ENCODE measurements at regions not wholly inside any gene's neighbourhood (a gene's known extent, or its start where the extent isn't known, plus 50 kb on each side); places are given as distances from the start of the nearest gene placed in this dataset.
"Not testable (repeated sequence)": the region's sequence is repeated elsewhere in the genome, so short reads cannot be mapped to it uniquely, and the experiment has no call there.

GRCh38 chr3:162699291-162699690 lies 1202.7 kb downstream of the OTOL1 start:
- no peaks in the 10 kb centered on the region for H3K36me3 Mint-ChIP-seq
- H3K4me1 Mint-ChIP-seq, result no peaks in the 10 kb centered on the region
- H3K9me3 Mint-ChIP-seq, result no peaks in the 10 kb centered on the region
- no peaks in the 10 kb centered on the region for H3K27me3 Mint-ChIP-seq
- no peak overlapping the region for H3K27ac Mint-ChIP-seq
- H3K4me3 Mint-ChIP-seq, result no peak overlapping the region

GRCh38 chr3:162701211-162701610 lies 1204.6 kb downstream of the OTOL1 start:
- H3K27me3 Mint-ChIP-seq, result no peaks in the 10 kb centered on the region
- H3K4me3 Mint-ChIP-seq, result no peak overlapping the region
- no peaks in the 10 kb centered on the region for H3K9me3 Mint-ChIP-seq
- no peak overlapping the region for H3K27ac Mint-ChIP-seq
- H3K36me3 Mint-ChIP-seq, result no peaks in the 10 kb centered on the region
- no peaks in the 10 kb centered on the region for H3K4me1 Mint-ChIP-seq

GRCh38 chr3:162702768-162703385 lies 1206.3 kb downstream of the OTOL1 start:
- no peaks in the 10 kb centered on the region for H3K27me3 Mint-ChIP-seq
- H3K27ac Mint-ChIP-seq, result no peak overlapping the region
- H3K4me1 Mint-ChIP-seq, result no peaks in the 10 kb centered on the region
- no peaks in the 10 kb centered on the region for H3K9me3 Mint-ChIP-seq
- no peaks in the 10 kb centered on the region for H3K36me3 Mint-ChIP-seq
- no peak overlapping the region for H3K4me3 Mint-ChIP-seq

- H3K4me1 Mint-ChIP-seq, result no peaks in the 10 kb centered on the region
These were observed 1207.6 kb downstream of the OTOL1 start for GRCh38 chr3:162704238-162704637.

GRCh38 chr3:162704799-162705385 lies 1208.3 kb downstream of the OTOL1 start:
- Mint-ChIP-seq H3K36me3 (no peaks in the 10 kb centered on the region), H3K9me3 (peaks cover 0 to 3% (median 3%) of the 10 kb centered on the region in 3 donors), H3K27ac (peak overlapping the region in 1 of 3 donors; percentile 48), H3K4me3 (no peak overlapping the region), H3K27me3 (no peaks in the 10 kb centered on the region), H3K4me1 (no peaks in the 10 kb centered on the region)

More at GRCh38 chr3:162704238-162704637, 1207.6 kb downstream of the OTOL1 start:
- Mint-ChIP-seq H3K27ac (no peak overlapping the region), H3K4me3 (no peak overlapping the region), H3K9me3 (peaks cover 0 to 3% (median 0%) of the 10 kb centered on the region in 3 donors), H3K36me3 (no peaks in the 10 kb centered on the region), H3K27me3 (no peaks in the 10 kb centered on the region)

GRCh38 chr3:162708394-162708793 lies 1211.8 kb downstream of the OTOL1 start:
- not testable (repeated sequence) for H3K36me3 Mint-ChIP-seq, H3K4me3 Mint-ChIP-seq, H3K9me3 Mint-ChIP-seq, H3K27ac Mint-ChIP-seq, H3K4me1 Mint-ChIP-seq, H3K27me3 Mint-ChIP-seq

GRCh38 chr3:162708942-162709706 lies 1212.5 kb downstream of the OTOL1 start:
- H3K36me3 Mint-ChIP-seq, H3K4me1 Mint-ChIP-seq, H3K27ac Mint-ChIP-seq, H3K9me3 Mint-ChIP-seq, H3K27me3 Mint-ChIP-seq, H3K4me3 Mint-ChIP-seq: not testable (repeated sequence)

- no peak overlapping the region for H3K27ac Mint-ChIP-seq
- no peaks in the 10 kb centered on the region for H3K4me1 Mint-ChIP-seq
- H3K4me3 Mint-ChIP-seq, result no peak overlapping the region
- H3K9me3 Mint-ChIP-seq, result peaks cover 4 to 7% (median 7%) of the 10 kb centered on the region in 3 donors
- no peaks in the 10 kb centered on the region for H3K27me3 Mint-ChIP-seq
- H3K36me3 Mint-ChIP-seq, result no peaks in the 10 kb centered on the region
These were observed 1213.9 kb downstream of the OTOL1 start for GRCh38 chr3:162710332-162711112.

GRCh38 chr3:162717074-162717473 lies 1220.5 kb downstream of the OTOL1 start:
- not testable (repeated sequence) for H3K27ac Mint-ChIP-seq, H3K4me3 Mint-ChIP-seq, H3K4me1 Mint-ChIP-seq, H3K27me3 Mint-ChIP-seq, H3K9me3 Mint-ChIP-seq, H3K36me3 Mint-ChIP-seq

GRCh38 chr3:162718697-162719096 lies 1222.1 kb downstream of the OTOL1 start:
- H3K4me3 Mint-ChIP-seq, result no peak overlapping the region
- H3K36me3 Mint-ChIP-seq, result no peaks in the 10 kb centered on the region
- no peaks in the 10 kb centered on the region for H3K4me1 Mint-ChIP-seq
- no peak overlapping the region for H3K27ac Mint-ChIP-seq
- no peaks in the 10 kb centered on the region for H3K27me3 Mint-ChIP-seq
- no peaks in the 10 kb centered on the region for H3K9me3 Mint-ChIP-seq

GRCh38 chr3:162719684-162720341 lies 1223.2 kb downstream of the OTOL1 start:
- Mint-ChIP-seq H3K4me1 (no peaks in the 10 kb centered on the region), H3K4me3 (no peak overlapping the region), H3K27ac (no peak overlapping the region), H3K36me3 (no peaks in the 10 kb centered on the region), H3K9me3 (no peaks in the 10 kb centered on the region), H3K27me3 (no peaks in the 10 kb centered on the region)

GRCh38 chr3:162721736-162722135 lies 1225.1 kb downstream of the OTOL1 start:
- H3K9me3 Mint-ChIP-seq, result no peaks in the 10 kb centered on the region
- H3K36me3 Mint-ChIP-seq, result no peaks in the 10 kb centered on the region
- H3K27me3 Mint-ChIP-seq, result no peaks in the 10 kb centered on the region
- no peak overlapping the region for H3K4me3 Mint-ChIP-seq
- no peak overlapping the region for H3K27ac Mint-ChIP-seq
- H3K4me1 Mint-ChIP-seq, result no peaks in the 10 kb centered on the region

- H3K36me3 Mint-ChIP-seq, result no peaks in the 10 kb centered on the region
- H3K4me1 Mint-ChIP-seq, result no peaks in the 10 kb centered on the region
- H3K27me3 Mint-ChIP-seq, result no peaks in the 10 kb centered on the region
- H3K27ac Mint-ChIP-seq, result no peak overlapping the region
- H3K9me3 Mint-ChIP-seq, result no peaks in the 10 kb centered on the region
- no peak overlapping the region for H3K4me3 Mint-ChIP-seq
These were observed 1225.7 kb downstream of the OTOL1 start for GRCh38 chr3:162722337-162722736.

- H3K36me3 Mint-ChIP-seq, H3K4me1 Mint-ChIP-seq, H3K4me3 Mint-ChIP-seq, H3K27me3 Mint-ChIP-seq, H3K27ac Mint-ChIP-seq, H3K9me3 Mint-ChIP-seq: not testable (repeated sequence)
These were observed 1226.2 kb downstream of the OTOL1 start for GRCh38 chr3:162722796-162723195.

GRCh38 chr3:162729686-162730085 lies 1233.1 kb downstream of the OTOL1 start:
- Mint-ChIP-seq H3K4me1 (no peaks in the 10 kb centered on the region), H3K27me3 (no peaks in the 10 kb centered on the region), H3K9me3 (peaks cover 4 to 11% (median 8%) of the 10 kb centered on the region in 3 donors), H3K36me3 (no peaks in the 10 kb centered on the region), H3K27ac (no peak overlapping the region), H3K4me3 (no peak overlapping the region)
